ENCODE measurements at regions not wholly inside any gene's neighbourhood (a gene's known extent, or its start where the extent isn't known, plus 50 kb on each side); places are given as distances from the start of the nearest gene placed in this dataset.

DNA sequence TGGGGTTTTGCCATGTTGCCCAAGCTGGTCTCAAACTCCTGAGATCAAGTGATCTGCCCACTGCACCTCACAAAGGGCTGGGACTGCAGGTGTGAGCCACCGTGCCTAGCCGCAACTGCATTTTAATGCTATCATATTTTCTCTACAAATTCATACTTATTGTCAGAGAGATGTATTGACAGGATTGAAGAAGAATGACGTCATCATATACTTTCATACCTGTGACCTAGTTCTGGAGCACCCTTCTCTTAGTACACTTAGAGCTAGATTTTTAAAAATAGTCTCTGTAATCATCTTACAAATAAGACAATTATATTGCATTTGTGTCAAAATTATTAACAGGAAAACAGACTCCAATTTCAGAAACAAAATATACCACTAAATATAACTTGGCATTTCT, 242.8 kb upstream of the PDZRN3 start:
- TF ChIP-seq, protein P1, sequence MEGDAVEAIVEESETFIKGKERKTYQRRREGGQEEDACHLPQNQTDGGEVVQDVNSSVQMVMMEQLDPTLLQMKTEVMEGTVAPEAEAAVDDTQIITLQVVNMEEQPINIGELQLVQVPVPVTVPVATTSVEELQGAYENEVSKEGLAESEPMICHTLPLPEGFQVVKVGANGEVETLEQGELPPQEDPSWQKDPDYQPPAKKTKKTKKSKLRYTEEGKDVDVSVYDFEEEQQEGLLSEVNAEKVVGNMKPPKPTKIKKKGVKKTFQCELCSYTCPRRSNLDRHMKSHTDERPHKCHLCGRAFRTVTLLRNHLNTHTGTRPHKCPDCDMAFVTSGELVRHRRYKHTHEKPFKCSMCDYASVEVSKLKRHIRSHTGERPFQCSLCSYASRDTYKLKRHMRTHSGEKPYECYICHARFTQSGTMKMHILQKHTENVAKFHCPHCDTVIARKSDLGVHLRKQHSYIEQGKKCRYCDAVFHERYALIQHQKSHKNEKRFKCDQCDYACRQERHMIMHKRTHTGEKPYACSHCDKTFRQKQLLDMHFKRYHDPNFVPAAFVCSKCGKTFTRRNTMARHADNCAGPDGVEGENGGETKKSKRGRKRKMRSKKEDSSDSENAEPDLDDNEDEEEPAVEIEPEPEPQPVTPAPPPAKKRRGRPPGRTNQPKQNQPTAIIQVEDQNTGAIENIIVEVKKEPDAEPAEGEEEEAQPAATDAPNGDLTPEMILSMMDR (IDR thresholded peaks at IDR 0.05) = no peak
- TF ChIP-seq POLR2AphosphoS5 (IDR thresholded peaks at IDR 0.05) (no peak), POLR2A (IDR thresholded peaks at IDR 0.05) (no peak)
- no peaks in the 10 kb centered on the region for H3K36me3 ChIP-seq
- no peaks in the 10 kb centered on the region for H3K9me3 ChIP-seq
- H3K4me1 ChIP-seq (replicated peaks) = no peaks in the 10 kb centered on the region
- DNase-seq (ENCODE audit: low spot score) = no peak
- 92% methylated on average over 3 of the region's 3 CpGs for WGBS
- no peak overlapping the region for H3K27ac ChIP-seq
- intact Hi-C loops (cut with DNase I) = no loop called here
- no peak overlapping the region for H3K4me3 ChIP-seq
- H3K27me3 ChIP-seq (replicated peaks; ENCODE audit: insufficient read depth) = no peaks in the 10 kb centered on the region

DNA sequence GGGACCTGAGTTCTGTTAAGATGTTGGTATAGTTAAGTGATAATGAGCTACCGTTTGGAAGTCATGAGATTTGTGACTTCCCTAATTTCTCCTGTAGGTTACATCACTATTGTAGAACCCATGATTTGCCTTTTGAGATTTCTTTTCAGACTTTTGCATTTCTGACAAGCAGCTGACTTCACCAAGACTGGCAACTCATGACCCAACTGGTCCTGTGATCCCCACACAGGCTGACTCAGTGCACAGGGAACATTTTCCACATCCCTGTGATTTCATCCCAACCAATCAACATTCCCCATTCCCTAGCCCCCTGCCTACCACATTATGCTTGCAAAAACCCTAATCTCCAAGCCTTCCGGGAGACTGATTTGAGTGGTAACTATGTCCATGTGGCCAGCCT, 242.1 kb upstream of the PDZRN3 start:
- Histone ChIP-seq H3K9me3 (no peaks in the 10 kb centered on the region), H3K27ac (no peak overlapping the region), H3K4me1 (replicated peaks) (no peaks in the 10 kb centered on the region), H3K36me3 (no peaks in the 10 kb centered on the region), H3K4me3 (no peak overlapping the region), H3K27me3 (replicated peaks; ENCODE audit: insufficient read depth) (no peaks in the 10 kb centered on the region)
- TF ChIP-seq POLR2AphosphoS5 (IDR thresholded peaks at IDR 0.05) = no peak
- no peak for TF ChIP-seq POLR2A (IDR thresholded peaks at IDR 0.05)
- TF ChIP-seq, protein P1 (IDR thresholded peaks at IDR 0.05) = no peak
- DNase-seq (ENCODE audit: low spot score) = no peak
- intact Hi-C loops (cut with DNase I) = no loop called here
- WGBS = 70% methylated on average over 2 of the region's 2 CpGs

DNA sequence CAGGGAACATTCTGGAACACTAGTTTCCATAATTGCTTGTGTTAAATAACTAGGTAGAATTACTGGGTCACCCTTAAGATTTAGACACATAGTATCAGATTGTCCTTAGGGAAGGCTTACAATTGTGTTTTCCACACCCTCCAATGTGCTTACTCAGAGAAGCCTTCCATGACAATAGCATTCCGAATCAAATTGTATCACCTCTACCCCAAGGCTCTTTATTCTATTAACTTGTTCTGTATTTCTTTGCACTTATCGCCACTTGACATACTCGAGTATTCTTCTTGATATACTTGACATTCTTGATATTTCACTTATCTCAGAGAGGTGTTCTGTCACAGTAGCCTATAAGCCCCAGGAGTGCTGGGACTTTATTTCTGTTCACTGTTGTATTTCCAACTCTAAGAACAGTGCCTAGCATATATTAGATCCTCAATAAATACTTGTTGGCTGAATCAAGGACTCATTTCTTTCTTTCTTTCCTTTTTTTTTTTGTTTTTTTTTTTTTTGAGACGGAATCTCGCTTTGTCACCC, 238.9 kb upstream of the PDZRN3 start:
- no peaks in the 10 kb centered on the region for H3K27me3 ChIP-seq (replicated peaks; ENCODE audit: insufficient read depth)
- DNase-seq (ENCODE audit: low spot score) = no peak
- TF ChIP-seq, protein P1 (IDR thresholded peaks at IDR 0.05) = no peak
- TF ChIP-seq POLR2A (IDR thresholded peaks at IDR 0.05) = no peak
- no peak for TF ChIP-seq POLR2AphosphoS5 (IDR thresholded peaks at IDR 0.05)
- H3K4me1 ChIP-seq (replicated peaks) = no peaks in the 10 kb centered on the region
- H3K27ac ChIP-seq = no peak overlapping the region
- 82% methylated on average over 5 of the region's 5 CpGs for WGBS
- H3K9me3 ChIP-seq = no peaks in the 10 kb centered on the region
- intact Hi-C loops (cut with DNase I) = no loop called here
- no peaks in the 10 kb centered on the region for H3K36me3 ChIP-seq
- no peak overlapping the region for H3K4me3 ChIP-seq

DNA sequence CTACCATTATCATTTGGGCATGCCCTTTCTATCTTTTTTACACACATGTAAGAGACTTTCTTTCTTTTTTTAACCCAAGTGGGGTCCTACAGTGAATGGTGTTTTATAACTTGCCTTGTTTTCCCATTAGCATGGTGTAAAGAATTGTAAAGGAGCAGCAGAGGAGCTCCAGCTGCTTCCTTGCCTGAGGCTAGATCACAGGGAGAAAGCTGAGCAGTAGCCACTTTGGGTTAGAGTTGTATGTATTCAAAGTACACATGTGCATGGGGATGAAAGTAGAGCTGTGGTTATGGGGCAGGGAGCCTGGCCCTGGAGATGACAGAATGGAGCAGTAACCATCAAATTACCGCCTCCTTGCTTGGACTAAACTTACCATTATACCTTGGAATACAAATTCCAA, 231.1 kb upstream of the PDZRN3 start:
- no peak overlapping the region for H3K4me3 ChIP-seq
- no peak overlapping the region for H3K27ac ChIP-seq
- DNase-seq (ENCODE audit: low spot score) = no peak
- intact Hi-C loops (cut with DNase I) = no loop called here
- WGBS = 96% methylated on average over 1 of the region's 1 CpG
- no peaks in the 10 kb centered on the region for H3K4me1 ChIP-seq (replicated peaks)
- no peaks in the 10 kb centered on the region for H3K9me3 ChIP-seq
- no peaks in the 10 kb centered on the region for H3K27me3 ChIP-seq (replicated peaks; ENCODE audit: insufficient read depth)
- TF ChIP-seq POLR2AphosphoS5 (IDR thresholded peaks at IDR 0.05) (no peak), POLR2A (IDR thresholded peaks at IDR 0.05) (no peak)
- TF ChIP-seq, protein P1 (IDR thresholded peaks at IDR 0.05) = no peak
- no peaks in the 10 kb centered on the region for H3K36me3 ChIP-seq

DNA sequence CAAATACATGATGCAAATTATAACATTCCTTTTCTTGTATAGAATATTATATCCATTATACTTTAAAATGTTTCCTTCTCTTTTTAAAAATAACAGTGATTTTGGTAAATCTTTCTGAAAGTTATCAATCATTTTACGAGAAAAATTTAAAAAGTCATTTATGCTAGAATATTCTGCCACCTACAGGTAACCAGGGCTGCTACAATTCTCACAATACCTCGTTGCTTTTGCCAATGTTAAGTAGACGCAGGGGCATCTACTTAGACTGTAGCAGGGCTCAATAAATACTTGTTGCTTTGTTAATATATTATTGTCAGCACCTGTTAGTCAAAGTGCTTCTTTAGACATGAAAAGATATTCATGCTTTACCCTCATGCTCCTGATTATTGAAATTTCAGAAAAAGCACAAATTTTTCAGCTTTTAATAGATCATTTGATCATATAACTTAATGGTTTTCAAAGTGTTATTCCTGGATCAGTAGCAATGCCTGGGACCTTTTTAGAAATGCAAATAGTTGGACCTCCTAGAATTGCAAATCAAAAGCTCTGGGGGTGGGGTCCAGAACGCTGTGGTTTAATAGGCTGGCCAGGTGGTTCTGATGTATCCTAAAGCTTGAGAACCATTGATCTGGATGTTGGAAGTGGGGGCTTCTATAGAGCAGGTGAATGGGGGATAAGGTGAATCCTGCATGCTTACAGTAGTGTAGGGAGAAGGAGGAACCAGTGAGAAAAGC, 223.6 kb upstream of the PDZRN3 start:
- intact Hi-C loops (cut with DNase I) = loop anchor here (5.0 kb wide), 2 partner anchors 226 to 746 kb away; partner anchors contain the start of gene PDZRN3
- DNase-seq (ENCODE audit: low spot score) = no peak
- 17% methylated on average over 4 of the region's 4 CpGs for WGBS

More for the DNA sequence above, 223.6 kb upstream of the PDZRN3 start:
- TF ChIP-seq POLR2A (IDR thresholded peaks at IDR 0.05) = no peak
- TF ChIP-seq, protein P1 (IDR thresholded peaks at IDR 0.05) = peak; percentile 43 to 77 (median 64)
- no peak overlapping the region for H3K27ac ChIP-seq
- no peak overlapping the region for H3K4me3 ChIP-seq
- no peaks in the 10 kb centered on the region for H3K4me1 ChIP-seq (replicated peaks)
- no peaks in the 10 kb centered on the region for H3K36me3 ChIP-seq
- H3K9me3 ChIP-seq = no peaks in the 10 kb centered on the region
- no peaks in the 10 kb centered on the region for H3K27me3 ChIP-seq (replicated peaks; ENCODE audit: insufficient read depth)

All from prostate gland (tissue), 2 donors.